Loucy (cell line): ENCODE measurements at regions not wholly inside any gene's neighbourhood (a gene's known extent, or its start where the extent isn't known, plus 50 kb on each side); places are given as distances from the start of the nearest gene placed in this dataset.

Experiments used
- EZH2phosphoT487 ChIP-seq: fragments of 200-600 bp; IDR thresholded peaks from 2 replicates; pipeline ENCODE4 v1.6.1; 2018; ENCODE audit warnings: antibody characterized with exemption, mild to moderate bottlenecking, moderate library complexity, borderline replicate concordance
- TF ChIP-seq, protein P1 (sequence below): fragments of 200-600 bp; sonication (generic); conservative IDR thresholded peaks from 2 replicates; pipeline ENCODE4 v1.5.1; 2014; ENCODE audit warnings: mild to moderate bottlenecking, antibody characterized with exemption, low read length

DNA sequence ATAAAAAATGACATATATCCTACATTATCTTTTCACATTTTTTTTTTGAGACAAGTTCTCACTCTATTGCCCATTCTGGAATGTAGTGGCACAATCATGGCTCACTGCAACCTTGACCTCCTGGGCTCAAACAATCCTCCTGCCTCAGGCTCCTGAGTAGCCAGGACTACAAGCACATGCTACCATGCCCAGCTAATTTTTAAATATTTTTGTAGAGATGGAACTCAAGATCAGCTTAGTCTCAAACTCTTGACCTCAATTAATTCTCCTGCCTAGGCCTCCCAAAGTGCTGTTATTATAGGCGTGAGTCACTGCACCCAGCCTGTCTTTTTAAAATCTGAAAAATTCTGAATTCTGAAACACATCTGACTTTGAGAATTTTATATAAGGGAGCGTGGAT lies 241.9 kb upstream of the DCN start:
- TF ChIP-seq, protein P1, sequence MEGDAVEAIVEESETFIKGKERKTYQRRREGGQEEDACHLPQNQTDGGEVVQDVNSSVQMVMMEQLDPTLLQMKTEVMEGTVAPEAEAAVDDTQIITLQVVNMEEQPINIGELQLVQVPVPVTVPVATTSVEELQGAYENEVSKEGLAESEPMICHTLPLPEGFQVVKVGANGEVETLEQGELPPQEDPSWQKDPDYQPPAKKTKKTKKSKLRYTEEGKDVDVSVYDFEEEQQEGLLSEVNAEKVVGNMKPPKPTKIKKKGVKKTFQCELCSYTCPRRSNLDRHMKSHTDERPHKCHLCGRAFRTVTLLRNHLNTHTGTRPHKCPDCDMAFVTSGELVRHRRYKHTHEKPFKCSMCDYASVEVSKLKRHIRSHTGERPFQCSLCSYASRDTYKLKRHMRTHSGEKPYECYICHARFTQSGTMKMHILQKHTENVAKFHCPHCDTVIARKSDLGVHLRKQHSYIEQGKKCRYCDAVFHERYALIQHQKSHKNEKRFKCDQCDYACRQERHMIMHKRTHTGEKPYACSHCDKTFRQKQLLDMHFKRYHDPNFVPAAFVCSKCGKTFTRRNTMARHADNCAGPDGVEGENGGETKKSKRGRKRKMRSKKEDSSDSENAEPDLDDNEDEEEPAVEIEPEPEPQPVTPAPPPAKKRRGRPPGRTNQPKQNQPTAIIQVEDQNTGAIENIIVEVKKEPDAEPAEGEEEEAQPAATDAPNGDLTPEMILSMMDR: no peak
- no peak for TF ChIP-seq EZH2phosphoT487
